ENCODE measurements at regions not wholly inside any gene's neighbourhood (a gene's known extent, or its start where the extent isn't known, plus 50 kb on each side); places are given as distances from the start of the nearest gene placed in this dataset.

GRCh38 chr10:59470570-59470969 is 108.2 kb upstream of the FAM13C start:
- TF ChIP-seq HDGF (IDR thresholded peaks at IDR 0.05; ENCODE audit: borderline replicate concordance) (no peak), ZNF384 (IDR thresholded peaks at IDR 0.05) (no peak), BHLHE40 (IDR thresholded peaks at IDR 0.05; ENCODE audit: borderline replicate concordance) (no peak)
